Bronchial epithelial cell (primary cell): ENCODE measurements at regions not wholly inside any gene's neighbourhood (a gene's known extent, or its start where the extent isn't known, plus 50 kb on each side); places are given as distances from the start of the nearest gene placed in this dataset.

Source experiments
- DNase-seq: peaks from one replicate; pipeline ENCODE4 v3.0.0-alpha.2; 2010; ENCODE audit warnings: low read depth
- FAIRE-seq: peaks from 2 replicates; lab custom pipeline; 2011; peaks lifted over from hg19 to GRCh38; lab: Jason Lieb, UNC
- H3K27me3 ChIP-seq: 2 replicates; pipeline ENCODE4 v1.5.1; 2011; ENCODE audit warnings: low read length; ENCODE audit not compliant: control insufficient read depth, insufficient read depth
- H3K36me3 ChIP-seq: 2 replicates; pipeline ENCODE4 v1.5.1; 2011; ENCODE audit warnings: low read length; ENCODE audit not compliant: control insufficient read depth, insufficient read depth
- H3K4me3 ChIP-seq: 2 replicates; pipeline ENCODE4 v1.5.1; 2011; ENCODE audit warnings: mild to moderate bottlenecking, low read depth, low read length, control low read depth
- TF ChIP-seq, protein P1 (sequence below): IDR thresholded peaks from 2 replicates; pipeline ENCODE4 v1.5.1; 2011; ENCODE audit warnings: mild to moderate bottlenecking, moderate library complexity, low read length, control low read depth, inconsistent platforms; ENCODE audit not compliant: insufficient read depth, severe bottlenecking

GRCh38 chr2:8570637-8571036 lies 111.2 kb upstream of the ID2 start:
- no peak for FAIRE-seq
- TF ChIP-seq, protein P1, sequence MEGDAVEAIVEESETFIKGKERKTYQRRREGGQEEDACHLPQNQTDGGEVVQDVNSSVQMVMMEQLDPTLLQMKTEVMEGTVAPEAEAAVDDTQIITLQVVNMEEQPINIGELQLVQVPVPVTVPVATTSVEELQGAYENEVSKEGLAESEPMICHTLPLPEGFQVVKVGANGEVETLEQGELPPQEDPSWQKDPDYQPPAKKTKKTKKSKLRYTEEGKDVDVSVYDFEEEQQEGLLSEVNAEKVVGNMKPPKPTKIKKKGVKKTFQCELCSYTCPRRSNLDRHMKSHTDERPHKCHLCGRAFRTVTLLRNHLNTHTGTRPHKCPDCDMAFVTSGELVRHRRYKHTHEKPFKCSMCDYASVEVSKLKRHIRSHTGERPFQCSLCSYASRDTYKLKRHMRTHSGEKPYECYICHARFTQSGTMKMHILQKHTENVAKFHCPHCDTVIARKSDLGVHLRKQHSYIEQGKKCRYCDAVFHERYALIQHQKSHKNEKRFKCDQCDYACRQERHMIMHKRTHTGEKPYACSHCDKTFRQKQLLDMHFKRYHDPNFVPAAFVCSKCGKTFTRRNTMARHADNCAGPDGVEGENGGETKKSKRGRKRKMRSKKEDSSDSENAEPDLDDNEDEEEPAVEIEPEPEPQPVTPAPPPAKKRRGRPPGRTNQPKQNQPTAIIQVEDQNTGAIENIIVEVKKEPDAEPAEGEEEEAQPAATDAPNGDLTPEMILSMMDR, result no peak
- no peak for DNase-seq
- H3K4me3 ChIP-seq, result no peak overlapping the region
- no peaks in the 10 kb centered on the region for H3K27me3 ChIP-seq
- no peaks in the 10 kb centered on the region for H3K36me3 ChIP-seq

GRCh38 chr2:8571301-8571791 lies 110.5 kb upstream of the ID2 start:
- H3K27me3 ChIP-seq, result no peaks in the 10 kb centered on the region
- FAIRE-seq, result no peak

DNA sequence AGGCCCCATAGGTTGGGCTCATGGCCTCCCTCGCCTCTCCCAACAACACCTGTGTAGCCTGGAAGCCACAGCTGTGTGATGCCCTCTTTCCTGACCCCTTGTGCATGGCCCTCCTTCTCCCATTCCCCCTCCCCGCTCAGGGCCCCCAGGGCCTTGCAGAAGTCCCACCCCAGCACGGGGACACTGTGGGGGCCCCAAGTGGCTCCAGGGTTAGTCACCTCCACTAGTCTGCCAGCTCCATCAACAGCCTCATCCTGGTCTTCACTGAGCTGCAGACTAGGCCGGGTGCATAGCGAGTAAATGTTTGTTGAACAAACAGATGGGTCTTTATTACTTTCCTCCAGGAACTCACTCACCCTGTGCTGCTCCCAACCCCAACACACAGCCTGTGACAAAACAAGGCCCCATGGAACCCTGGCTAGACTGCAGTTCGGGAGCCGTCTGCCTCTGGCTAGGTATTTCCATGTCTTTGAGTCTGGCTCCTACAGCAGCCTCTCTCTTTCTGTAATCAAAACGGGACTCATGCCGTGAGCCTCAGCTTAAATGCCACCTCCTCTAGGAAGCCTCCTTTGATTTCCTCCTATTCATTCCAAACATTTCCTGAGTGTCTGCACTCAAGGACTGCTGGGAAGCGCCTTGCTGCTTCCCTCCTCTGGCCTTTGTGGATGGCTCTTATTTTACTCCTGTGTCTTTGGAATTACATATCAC lies 109.9 kb upstream of the ID2 start:
- FAIRE-seq (no peak), DNase-seq (no peak)
- H3K36me3 ChIP-seq, result no peaks in the 10 kb centered on the region
- TF ChIP-seq, protein P1, result no peak
- no peak overlapping the region for H3K4me3 ChIP-seq
- H3K27me3 ChIP-seq, result no peaks in the 10 kb centered on the region

More at GRCh38 chr2:8571301-8571791, 110.5 kb upstream of the ID2 start:
- TF ChIP-seq, protein P1, result no peak
- no peak for DNase-seq
- Histone ChIP-seq H3K4me3 (no peak overlapping the region), H3K36me3 (no peaks in the 10 kb centered on the region)

- TF ChIP-seq, protein P1, result no peak
- Histone ChIP-seq H3K36me3 (no peaks in the 10 kb centered on the region), H3K27me3 (no peaks in the 10 kb centered on the region), H3K4me3 (no peak overlapping the region)
- FAIRE-seq, result no peak
- no peak for DNase-seq
These were observed 109.1 kb upstream of the ID2 start for GRCh38 chr2:8572712-8573233.

DNA sequence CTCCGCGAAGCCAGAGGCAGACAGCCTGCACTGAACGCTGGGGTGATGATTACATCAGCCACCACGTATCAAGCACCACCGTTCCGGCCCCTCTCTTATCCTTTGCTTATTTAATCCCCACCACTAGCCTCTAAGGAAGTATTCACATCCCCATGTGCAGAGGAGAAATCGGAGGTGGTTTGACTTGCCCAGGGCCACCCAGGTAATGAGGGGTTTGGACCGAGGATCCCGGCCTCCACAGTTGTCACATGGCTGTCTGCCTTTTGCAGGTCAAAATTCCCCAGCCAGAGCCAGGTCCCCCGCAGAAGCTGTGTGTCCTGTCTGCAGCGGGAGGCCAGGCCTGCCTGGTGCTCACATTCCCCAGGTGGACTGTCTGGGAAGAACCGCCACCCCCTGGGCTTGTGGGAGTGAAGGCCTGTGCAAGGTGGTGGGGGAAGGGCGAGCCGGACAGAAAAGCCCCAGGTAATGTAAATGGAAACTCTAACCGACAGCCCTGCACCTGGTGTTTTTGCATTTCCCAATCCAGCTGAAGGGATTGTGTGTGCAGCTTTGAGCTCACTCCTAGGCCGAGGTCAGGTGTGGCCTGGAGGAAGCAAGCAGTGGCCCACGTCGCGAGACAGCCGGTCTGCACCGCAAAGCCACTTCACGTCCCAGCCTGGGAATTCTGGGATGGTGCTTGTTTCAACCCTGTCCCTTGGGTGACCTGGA lies 108.5 kb upstream of the ID2 start:
- no peak for FAIRE-seq
- TF ChIP-seq, protein P1, result no peak
- no peak overlapping the region for H3K4me3 ChIP-seq
- no peak for DNase-seq
- H3K36me3 ChIP-seq, result no peaks in the 10 kb centered on the region
- H3K27me3 ChIP-seq, result no peaks in the 10 kb centered on the region

- no peaks in the 10 kb centered on the region for H3K36me3 ChIP-seq
- H3K27me3 ChIP-seq, result no peaks in the 10 kb centered on the region
- DNase-seq (no peak), FAIRE-seq (no peak)
- H3K4me3 ChIP-seq, result no peak overlapping the region
- TF ChIP-seq, protein P1, result no peak
These were observed 108.0 kb upstream of the ID2 start for GRCh38 chr2:8573942-8574195.
